Fibroblast of skin of left biceps (primary cell): ENCODE measurements at regions not wholly inside any gene's neighbourhood (a gene's known extent, or its start where the extent isn't known, plus 50 kb on each side); places are given as distances from the start of the nearest gene placed in this dataset.
"Not testable (repeated sequence)": the region's sequence is repeated elsewhere in the genome, so short reads cannot be mapped to it uniquely, and the experiment has no call there.

Source experiments
- DNase-seq, 2 experiments: peaks; one replicate each; pipeline ENCODE4 v3.0.0-alpha.2; 2013; ENCODE audit warnings: low read depth in 2 of 2

DNA sequence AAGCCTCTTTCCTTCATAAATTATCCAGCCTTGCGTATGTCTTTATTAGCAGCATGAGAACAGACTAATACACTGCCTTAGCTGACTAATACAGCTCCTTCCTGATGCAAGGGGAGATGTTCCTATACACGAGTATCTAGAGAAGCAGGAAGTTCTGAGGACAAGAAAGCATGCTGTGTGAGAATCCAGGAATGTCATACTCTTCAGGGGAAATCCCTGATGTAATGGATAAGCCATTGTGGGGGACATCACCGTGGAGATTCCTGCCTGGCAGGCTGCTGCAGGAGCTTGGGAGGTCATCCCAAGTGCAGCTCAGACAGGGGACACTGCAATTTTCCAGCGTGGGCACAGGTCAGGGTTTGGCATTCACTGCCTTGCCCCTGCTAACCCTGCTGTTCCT is 476.9 kb downstream of the NR2F2 start:
- DNase-seq: no peak

DNA sequence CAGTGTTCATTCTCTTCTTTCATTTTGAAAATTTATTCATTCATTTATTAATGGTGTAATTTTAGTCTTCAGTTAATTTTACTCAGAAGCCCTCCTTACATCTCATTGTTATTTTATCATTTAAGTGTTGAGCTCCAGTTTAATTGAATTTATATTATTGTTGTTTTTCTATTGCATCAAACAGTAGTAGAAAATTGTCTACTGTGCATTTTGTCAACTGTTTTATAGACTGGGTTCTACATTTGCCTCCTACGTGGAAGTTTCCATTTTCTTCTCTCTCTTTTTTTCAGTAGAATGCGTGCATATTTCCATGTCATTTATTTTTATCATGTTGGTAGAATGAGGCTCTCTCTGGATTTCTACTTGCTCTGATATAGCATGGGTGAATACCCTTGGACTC is 487.4 kb downstream of the NR2F2 start:
- no peak for DNase-seq

DNA sequence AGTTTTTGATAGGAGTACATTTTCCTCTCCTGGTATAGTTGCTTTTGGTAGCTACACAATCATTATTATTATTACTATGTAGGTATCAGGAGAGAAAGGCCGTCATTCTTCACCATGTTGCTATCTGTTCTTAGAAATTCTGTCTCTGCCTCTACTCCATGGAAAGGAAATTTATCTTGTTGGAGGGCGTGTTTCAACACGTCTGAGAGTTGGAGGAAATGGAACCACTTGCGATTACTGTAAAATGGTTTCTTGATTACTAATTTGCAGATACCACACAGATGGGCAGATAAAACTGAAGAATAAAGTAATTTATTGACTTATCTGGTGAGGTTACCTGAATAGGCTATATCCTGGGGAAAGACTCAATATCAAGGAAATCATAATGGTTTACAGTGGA is 488.4 kb downstream of the NR2F2 start:
- no peak for DNase-seq

DNA sequence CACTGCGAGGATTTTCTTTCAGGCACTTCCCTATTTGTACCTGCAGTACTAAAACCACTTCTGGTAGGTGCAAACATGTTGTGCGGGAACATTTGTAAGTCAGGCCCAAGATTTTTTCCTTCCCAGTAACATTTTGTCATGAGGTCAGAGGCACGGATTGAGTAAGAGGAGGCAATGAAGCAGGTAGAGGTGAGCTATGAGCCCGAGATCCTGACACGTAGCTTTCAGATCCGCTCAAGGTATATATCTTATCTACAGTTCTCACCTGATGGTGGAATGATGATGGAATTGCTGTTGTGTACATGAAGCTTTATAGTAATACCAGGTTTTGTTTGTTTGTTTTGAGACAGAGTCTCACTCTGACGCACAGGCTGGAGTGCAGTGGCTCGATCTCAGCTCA is 497.5 kb downstream of the NR2F2 start:
- DNase-seq: no peak

DNA sequence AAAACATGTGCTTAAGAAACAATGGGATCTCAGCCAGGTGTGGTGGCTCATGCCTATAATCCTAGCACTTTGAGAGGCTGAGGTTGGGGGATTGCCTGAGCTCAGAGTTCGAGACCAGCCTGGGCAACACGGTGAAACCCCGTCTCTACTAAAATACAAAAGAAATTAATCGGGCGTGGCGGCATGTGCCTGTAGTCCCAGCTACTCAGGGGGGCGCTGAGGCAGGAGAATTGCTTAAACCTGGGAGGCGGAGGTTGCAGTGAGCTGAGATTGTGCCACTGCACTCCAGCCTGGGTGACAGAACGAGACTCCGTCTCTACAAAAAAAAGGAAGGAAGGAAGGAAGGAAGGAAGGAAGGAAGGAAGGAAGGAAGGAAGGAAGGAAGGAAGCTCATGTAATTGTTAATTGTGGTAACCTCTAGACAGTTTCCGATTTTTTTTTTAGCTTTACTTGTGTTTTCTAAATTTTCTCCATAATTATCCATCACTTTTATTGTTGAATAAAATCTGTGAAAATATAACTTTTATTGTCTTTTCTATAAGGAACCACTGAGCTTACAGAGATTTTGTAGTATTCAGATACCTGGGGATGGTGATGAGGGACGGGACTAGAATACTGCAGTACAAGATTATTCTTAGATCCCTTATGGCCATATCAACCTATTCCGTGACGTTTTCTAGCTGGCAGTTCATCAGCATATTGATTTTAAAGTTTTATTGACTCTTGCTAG is 506.9 kb downstream of the NR2F2 start:
- DNase-seq: no peak

DNA sequence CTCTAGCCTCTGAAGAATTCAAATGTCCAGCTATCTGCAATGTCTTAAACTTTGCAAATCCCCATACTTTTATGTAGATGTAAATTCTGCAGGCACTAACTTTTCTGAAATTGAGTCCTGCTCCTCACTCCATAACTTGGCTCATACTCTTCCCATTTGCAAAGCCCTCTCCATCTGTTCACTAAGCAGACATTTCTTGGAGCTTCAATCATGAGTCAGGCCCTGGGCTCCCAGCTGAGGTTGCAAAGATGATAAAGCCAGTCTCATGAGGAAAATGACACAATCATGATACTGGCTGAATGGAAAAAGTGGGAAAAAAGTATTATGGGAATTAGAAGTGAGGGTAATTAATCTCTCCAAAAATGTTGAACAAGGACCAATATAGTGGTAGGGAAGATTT is 507.6 kb downstream of the NR2F2 start:
- no peak for DNase-seq

DNA sequence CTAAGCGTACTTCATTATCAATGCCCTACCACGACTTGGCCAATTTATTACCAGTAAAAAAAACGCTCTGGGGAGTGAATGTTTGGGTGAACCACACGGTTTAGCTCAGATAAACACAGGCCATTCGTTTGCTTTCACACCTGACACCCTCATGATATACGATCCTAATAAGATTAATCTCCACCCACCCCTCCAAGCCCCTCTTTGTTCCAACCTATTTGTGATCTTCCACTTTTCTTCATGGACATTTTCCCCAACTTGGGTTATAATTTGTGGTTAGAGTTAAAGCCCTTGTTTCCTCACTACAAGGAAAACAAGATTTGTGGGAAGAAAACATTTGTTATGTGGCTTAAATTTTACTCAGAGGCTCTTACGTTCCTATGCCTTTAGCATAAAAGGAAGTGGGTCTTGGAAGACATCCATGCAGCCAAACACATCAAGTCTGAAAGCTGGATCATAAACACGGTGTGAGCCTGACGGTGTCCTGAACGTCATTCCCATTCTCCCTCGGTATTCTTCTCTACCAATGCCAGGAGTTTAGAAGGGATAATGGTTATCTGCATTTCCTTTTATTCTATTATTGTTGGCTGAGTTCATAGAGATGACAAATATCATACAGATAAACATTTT is 518.9 kb downstream of the NR2F2 start:
- DNase-seq: no peak

DNA sequence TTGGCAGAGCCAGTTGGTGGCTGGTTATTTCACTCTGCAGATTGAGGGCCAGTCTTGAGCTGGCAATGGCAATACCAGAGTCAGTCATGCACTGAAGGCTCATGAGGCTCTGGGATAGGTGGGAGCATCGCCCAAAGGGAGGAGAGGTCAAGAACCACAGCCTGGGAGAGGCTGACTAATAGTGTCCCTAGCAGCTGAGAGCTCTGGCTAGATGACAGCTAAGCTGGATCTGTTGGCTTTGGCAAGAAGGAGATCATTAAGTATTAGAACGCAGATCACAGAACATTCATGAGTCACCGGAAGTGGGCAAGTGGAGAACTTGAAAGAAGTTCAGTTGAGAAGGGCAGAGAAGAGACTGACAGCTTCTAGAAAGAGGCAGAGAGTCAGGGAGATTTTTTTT is 521.1 kb downstream of the NR2F2 start:
- no peak for DNase-seq

DNA sequence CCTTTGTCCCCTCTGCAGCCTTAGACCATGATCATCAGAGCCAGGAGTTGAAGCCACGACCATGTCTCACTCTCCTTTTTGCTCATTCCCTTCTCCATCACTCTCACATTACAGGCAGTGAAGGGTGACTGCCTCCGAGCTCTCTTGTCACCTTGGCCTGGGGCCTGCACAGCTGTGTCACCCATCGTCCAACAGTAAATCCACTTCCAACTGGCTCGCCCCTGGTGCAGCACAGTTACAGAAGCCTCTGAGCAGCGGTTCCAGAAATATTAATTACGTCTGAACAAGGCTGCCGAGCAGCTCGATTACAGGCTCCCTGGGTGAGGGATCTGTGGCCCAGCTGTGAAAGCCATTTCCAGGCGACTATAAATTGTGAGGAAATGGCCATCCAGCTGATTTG is 528.2 kb downstream of the NR2F2 start:
- no peak for DNase-seq

DNA sequence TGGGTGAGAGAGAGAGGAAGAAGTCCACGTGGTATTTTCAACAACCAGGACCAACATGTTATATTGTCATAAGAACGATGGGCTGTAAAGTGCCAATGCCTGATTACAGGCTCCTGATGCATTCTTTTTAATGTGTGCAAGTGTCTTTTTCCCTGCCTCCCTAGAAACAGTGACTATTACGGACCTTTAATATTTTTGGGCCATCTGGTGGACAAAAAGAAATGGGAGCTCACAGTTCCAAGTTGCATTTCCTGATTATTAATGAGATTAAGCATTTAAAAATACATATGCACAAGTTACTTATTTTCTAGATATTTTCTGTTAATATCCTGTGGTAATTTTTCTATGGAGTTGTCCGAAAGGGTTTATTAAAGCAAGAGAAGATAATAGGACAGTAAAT is 530.2 kb downstream of the NR2F2 start:
- no peak for DNase-seq

DNA sequence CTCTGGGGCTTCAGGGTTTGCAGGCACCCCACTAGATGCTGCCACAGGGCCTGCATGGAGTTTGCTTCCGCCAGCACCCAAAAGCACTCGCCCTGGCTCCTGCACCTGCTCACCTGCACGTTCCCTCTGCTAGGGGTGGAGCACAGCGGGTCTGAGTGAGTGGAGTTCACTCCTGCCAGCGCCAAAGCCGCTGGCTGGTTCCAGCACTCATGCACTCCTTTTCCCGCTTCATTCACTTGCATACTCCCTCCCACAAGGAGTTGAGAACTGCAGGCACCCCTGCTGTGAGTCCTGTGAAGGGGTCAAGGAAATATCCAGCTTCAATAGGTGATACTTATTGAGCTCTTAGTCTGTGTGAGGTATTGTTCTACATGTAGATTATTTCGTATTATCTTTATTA is 537.5 kb downstream of the NR2F2 start:
- DNase-seq: no peak

DNA sequence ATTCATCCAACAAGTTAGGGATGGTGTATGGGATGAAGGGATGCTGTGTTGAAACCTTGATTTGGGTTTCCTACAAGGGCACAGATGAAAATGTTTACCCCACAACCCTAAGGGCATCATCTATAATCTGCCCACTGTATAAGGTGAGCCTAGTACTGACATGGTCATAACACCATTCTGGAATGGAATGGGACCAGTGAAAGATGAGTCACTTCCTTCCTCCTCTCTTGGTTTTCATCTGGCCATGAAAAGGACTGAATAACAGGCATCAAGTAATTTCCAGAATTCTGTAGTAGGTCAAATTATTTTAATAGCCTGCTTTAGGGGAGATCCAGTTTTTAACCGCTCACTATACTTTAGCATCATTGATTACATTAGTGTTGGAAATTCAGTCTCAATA is 538.6 kb downstream of the NR2F2 start:
- no peak for DNase-seq

DNA sequence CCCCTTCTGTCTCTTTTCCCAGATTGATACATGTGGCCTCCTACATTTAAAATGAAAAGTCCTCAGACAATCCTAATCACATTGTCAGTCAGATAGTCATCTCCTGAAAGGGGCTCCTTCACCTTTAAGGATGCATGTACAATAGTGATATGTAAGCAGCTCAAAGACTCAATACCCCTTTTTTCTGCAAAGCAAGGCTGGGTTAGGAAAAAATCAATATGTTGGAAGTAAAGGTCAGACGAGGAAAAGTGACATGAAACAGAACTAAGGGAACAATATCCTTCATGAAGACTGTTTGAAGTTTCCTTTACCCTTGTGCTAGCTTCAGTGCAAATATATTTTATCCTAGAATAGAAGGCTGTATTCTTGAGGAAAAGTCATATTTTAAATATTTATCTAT is 539.3 kb downstream of the NR2F2 start:
- no peak for DNase-seq

DNA sequence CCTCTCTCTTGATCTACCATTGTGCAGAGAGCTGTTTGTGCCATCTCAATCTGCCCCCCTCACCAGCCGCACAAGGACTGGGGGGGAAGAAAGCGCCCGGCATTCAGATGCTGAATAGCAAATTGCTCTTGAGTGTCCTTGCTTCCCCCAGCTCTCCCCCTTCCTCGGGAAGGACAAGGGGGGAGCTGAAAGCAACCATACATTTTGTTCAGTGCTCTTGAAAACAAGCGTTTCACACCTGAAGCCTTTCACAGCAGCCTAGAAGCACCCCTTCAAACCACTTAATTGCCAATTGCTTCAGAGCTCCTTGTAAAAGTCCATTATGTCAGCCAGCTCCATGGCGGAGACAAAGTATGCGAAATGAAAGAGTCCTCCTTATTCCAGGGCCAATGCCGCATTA is 540.1 kb downstream of the NR2F2 start:
- no peak for DNase-seq

DNA sequence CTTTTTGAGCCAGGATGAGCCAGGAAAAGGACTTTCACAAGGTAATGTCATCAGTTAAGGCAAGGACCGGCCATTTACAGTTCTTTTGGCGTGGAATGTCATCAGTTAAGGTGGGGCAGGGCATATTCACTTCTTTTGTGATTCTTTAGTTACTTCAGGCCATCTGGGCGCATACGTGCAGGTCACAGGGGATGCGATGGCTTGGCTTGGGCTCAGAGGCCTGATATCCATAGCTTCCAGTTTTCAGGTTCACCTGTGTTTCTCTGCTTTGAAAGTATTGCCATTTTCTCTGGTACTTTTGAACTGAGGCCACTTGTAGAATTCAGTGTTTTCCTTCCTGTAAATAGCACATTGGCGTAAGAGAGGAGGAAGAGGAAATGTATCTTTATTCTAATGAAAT is 546.9 kb downstream of the NR2F2 start:
- DNase-seq: not testable (repeated sequence)

DNA sequence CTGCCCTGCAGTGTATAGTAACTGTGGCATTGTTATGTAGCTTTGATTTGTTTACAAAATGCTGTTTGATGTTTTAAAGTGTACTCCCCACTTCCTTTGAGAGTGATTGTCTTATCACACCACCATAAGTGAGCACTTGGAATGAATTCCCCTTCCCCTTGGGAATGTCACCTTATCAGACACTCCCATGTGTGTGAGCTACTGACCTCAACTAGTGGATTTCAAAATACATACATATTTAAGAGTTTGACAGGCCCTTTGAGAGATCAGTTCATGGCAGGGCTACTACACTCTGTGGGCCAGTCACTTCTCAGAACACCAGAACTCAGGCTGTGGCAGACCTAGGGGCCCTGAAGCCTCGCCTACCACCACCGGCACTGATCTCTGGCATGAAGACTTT is 547.6 kb downstream of the NR2F2 start:
- DNase-seq: no peak

DNA sequence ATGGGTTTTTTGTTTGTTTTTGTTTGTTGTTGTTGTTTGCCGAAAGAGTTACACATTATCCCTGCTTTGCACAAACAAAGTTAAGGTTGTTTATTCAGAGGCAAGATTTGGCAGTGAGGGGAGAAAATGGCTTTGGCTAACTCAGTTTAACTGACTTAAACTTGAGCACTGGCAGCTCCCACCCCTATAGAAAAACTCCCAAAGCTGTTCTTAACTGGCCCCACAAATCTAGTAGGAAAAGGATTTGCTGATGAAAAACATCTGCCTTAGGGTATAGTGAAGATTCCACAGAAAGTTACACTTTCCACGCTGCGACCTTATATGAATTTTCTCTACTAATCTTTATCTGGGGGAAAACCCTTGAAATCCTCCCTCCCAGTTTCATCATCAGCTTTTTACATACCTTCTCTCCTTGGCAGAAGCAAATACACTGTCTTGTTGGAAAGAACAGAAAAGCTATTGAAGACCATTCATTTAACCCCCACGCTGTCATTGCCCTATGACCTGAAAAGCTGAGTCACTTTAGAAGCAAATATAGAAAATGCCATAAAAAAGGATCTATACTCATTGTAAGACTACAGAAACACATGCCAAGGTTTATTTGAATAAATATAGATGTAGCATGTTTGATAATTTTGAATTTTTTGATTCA is 551.7 kb downstream of the NR2F2 start:
- no peak for DNase-seq

DNA sequence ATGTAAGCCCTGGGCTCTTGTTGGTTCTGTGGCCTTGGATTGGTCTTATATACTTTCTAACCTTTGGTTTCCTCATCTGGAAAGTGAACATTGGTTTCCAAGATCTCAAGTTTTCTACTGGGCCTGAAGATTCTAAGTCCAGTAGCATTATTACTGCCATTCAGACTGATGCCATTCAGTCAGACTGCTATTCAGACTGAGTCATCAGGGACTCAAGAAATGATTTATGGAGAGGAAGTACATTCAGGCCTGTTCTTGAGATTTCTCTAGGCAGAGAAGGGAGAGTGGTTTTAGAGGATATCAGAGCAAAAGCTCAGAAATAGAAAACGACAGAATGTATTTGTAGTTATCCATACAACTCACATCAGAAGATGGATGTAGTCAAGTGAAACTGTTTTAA is 557.2 kb downstream of the NR2F2 start:
- DNase-seq: no peak

DNA sequence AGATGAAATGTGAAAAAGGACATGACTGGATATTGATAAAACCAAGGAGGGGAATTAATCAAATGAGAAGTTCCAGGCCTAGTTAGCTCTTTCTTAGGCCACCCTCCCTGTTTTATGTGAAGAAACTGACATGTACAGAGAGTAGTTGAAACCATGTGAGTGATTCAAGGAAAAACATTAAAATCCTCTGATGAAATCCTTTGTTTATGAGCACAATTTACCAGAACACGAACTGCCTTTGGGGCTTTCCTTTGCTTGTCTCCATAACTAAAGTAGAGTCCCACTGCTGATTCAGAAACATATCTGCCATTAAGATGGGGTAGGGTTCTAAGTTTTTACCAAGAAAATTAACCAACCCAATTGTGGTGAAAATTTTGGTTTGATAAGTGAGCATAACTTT is 558.3 kb downstream of the NR2F2 start:
- DNase-seq: no peak

DNA sequence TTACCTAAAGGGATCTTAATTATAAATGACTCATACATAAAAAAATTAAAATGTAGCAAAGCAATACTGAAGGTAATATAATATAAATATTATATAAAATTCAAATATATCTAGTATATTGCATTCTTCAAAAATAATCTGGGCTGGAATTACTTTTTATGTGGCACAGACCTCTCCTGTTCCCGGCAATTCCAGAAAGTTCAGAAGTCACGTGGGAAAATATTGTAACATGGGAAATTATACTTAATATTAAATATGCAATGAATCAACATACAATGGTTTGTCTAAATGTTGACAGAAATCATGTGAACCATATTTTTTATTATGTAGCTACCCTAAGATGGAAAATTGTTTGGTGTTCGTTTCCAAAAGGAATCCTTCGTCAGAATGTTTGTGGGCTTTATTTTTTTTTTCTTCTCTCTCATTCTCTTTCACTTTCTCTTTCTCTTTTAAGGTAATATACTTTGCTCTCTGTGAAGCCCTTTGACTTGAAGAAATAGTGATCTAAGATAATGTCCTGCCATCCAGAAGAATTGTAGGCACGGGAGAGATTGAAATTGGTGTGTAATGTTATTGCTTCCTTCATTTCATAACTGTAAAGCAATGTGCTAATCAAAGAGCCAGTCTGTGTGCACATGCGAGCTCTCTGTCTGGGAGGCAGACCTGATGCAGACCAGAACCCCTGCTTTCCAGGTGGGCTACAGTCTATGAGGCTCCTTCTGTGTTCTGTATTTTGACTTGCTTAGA is 559.4 kb downstream of the NR2F2 start:
- no peak for DNase-seq

DNA sequence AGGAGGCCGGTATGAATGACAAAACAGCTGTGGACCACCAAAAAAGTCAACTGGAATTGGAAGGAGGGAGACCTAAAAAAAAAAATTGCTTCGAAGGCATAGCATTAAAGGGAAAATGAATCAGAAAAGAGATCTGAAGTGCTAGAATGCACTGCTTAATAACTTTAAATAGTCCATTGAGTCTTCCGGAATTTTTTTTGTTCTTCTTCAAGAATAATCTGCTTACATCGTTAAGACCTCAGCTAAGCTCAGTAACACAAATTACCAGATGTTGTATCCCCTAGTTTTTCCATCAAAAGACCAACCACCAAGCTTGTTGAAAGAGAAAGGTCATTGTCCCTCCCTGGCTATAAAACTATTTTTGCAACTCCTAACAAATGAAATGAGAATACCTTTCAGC is 560.5 kb downstream of the NR2F2 start:
- no peak for DNase-seq

DNA sequence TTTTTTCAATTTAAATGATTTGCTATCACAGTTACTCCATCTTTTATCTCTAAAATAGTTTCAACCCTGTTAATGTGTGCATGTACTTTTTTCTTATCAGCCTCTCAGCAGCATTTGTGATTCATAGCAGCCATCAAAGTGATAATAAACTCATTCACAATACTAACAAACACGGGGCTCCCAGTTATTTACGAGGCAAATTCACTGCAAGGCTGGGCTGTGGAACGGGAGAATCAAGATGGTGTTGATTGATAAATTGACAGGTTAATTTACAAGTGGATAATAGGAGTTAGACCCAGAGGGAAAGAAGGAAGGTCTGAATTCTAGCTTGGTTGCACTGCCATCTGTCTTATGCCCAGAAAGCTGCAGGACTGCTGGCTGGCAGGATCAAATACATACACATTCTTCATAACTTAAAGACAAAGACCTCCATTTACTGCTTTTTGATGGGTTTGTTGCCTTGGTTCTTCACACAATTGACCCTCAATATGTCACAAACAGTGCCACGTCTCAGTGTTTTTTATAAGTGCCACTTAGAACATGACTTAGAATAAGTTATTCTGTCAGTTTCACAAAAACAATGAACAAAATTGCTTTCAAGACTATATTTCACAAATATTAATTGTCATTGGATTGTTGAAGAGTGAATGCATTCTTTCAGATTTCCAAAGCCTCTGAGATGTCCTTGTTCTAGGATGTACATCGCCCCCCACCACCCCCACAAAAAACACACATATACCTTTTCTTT is 562.8 kb downstream of the NR2F2 start:
- no peak for DNase-seq
